Peyer's patch (tissue), 4 donors: ENCODE measurements at regions not wholly inside any gene's neighbourhood (a gene's known extent, or its start where the extent isn't known, plus 50 kb on each side); places are given as distances from the start of the nearest gene placed in this dataset.

Experiments
- DNase-seq, 3 donors: peaks; one replicate each; pipeline ENCODE4 v3.0.0-alpha.2; 2017 to 2019
- H3K27ac ChIP-seq, 4 donors: fragments of 200-600 bp; sonication (generic); one replicate each; pipeline ENCODE4 v1.5.1; 2016 to 2019
- H3K27me3 ChIP-seq, 2 donors: fragments of 200-600 bp; sonication (generic); one replicate each; pipeline ENCODE4 v1.5.1; 2019
- H3K36me3 ChIP-seq, 3 donors: fragments of 200-600 bp; sonication (generic); one replicate each; pipeline ENCODE4 v1.5.1; 2016 to 2019
- H3K4me1 ChIP-seq, 4 donors: fragments of 200-600 bp; sonication (generic); one replicate each; pipeline ENCODE4 v1.5.1; 2016 to 2019
- H3K4me3 ChIP-seq, 4 donors: fragments of 200-600 bp; sonication (generic); 1 replicate in 3 of 4; 2 replicates in 1 of 4; pipeline ENCODE4 v1.5.1; 2016 to 2019; ENCODE audit warnings: mild to moderate bottlenecking in 1 of 4
- H3K9me3 ChIP-seq, 4 donors: fragments of 200-600 bp; sonication (generic); one replicate each; pipeline ENCODE4 v1.5.1; 2016 to 2019; ENCODE audit warnings: mild to moderate bottlenecking in 1 of 4
- POLR2A ChIP-seq, 2 donors: fragments of 450-650 bp; IDR thresholded peaks; one replicate each; pipeline ENCODE4 v1.5.1; 2017; ENCODE audit warnings: antibody characterized with exemption in 2 of 2, mild to moderate bottlenecking in 2 of 2, moderate library complexity in 2 of 2
- TF ChIP-seq, protein P1 (sequence below), 6 experiments: fragments of 450-650 bp in 4 of 6; fragments of 200-600 bp in 2 of 6; sonication (generic) in 1 of 6; IDR thresholded peaks; one replicate each; pipeline ENCODE4 v1.5.1; 2017 to 2019; ENCODE audit warnings: antibody characterized with exemption in 6 of 6, mild to moderate bottlenecking in 3 of 6, moderate library complexity in 1 of 6

DNA sequence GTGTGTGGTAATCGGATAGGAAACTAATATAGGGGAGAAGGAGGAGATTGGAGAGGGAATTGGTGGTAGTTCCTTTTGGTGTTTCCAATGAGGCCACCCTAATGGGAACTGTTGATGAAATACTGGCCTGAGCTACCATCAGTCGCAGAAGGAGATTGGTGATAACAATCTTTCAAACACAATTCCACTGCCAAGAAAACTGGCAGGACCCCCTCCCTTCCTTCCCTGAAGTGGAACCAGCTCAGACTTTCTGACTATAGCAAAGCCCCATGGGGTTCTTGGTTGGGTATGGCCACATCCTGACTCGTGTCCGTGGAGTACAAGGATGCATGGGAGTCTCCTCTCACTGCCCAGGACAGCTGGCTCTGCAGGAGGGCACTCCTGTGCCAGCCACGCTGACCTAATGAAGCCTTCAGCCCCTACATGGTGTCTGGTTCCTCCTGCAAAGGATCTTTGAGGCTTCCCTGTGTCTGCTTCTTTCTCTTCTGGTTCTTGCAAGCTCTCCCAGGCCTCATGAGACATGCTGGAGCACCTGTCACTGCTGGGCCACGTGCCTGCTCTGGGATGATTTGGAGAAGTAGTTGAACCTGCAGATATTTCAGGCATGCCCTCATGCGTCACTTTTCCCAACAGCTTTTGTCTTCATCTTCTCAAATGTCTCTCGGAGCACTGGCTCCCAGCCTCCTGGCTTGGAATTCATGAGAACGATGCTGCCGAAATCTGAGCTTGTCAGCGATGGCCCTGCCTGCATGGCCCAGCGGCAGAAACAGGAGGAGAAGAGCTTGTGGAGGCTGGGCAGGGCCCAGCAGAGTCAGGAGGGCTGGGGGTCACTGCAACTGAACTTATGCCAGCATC lies 90.0 kb upstream of the ADPGK start:
- Histone ChIP-seq H3K27ac (no peak overlapping the region), H3K27me3 (no peaks in the 10 kb centered on the region), H3K4me1 (no peaks in the 10 kb centered on the region), H3K36me3 (no peaks in the 10 kb centered on the region), H3K9me3 (peaks cover 0 to 3% (median 0%) of the 10 kb centered on the region in 4 donors), H3K4me3 (no peak overlapping the region)
- DNase-seq: no peak
- no peak for TF ChIP-seq POLR2A (IDR thresholded peaks at IDR 0.05)
- TF ChIP-seq, protein P1, sequence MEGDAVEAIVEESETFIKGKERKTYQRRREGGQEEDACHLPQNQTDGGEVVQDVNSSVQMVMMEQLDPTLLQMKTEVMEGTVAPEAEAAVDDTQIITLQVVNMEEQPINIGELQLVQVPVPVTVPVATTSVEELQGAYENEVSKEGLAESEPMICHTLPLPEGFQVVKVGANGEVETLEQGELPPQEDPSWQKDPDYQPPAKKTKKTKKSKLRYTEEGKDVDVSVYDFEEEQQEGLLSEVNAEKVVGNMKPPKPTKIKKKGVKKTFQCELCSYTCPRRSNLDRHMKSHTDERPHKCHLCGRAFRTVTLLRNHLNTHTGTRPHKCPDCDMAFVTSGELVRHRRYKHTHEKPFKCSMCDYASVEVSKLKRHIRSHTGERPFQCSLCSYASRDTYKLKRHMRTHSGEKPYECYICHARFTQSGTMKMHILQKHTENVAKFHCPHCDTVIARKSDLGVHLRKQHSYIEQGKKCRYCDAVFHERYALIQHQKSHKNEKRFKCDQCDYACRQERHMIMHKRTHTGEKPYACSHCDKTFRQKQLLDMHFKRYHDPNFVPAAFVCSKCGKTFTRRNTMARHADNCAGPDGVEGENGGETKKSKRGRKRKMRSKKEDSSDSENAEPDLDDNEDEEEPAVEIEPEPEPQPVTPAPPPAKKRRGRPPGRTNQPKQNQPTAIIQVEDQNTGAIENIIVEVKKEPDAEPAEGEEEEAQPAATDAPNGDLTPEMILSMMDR (IDR thresholded peaks at IDR 0.05): no peak

DNA sequence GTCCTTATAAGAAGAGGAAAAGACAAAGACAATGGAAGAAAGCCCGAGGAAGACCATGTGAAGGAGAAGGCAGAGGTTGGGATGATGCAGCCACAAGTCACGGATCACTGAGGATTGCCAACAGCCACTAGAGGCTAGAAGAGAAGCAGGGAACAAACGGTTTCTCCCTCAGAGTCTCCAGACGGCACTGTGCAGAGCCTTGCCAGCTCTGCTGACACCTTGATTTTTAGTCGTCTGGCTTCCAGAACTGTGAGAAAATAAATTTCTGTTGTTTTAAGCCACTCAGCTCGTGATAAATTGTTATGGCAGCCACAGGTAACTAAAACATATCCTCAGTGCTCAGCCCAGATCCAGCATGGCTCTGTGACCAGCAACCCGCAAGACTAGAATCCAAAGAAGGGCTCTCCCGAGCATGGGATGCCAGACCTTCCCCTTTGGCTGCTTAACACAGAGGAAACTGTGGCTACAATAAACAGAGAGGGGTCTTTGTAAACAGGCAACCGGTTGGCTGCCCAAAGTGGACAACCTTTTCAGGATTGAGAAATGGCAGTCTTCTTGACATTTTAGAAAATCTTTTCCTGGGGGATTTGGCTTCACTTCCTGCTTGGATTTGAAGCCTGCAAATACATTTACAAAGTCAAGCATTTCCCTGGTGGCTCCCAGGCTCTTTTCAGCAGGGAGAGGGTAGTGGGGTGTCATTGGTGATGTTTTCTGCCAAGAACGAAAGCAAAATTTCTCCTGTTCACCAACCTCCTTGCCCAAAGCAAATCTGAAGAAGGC lies 88.7 kb upstream of the ADPGK start:
- no peaks in the 10 kb centered on the region for H3K36me3 ChIP-seq
- peaks cover 0 to 3% (median 0%) of the 10 kb centered on the region in 4 donors for H3K9me3 ChIP-seq
- H3K27ac ChIP-seq: no peak overlapping the region
- H3K4me1 ChIP-seq: no peaks in the 10 kb centered on the region
- no peaks in the 10 kb centered on the region for H3K27me3 ChIP-seq
- no peak overlapping the region for H3K4me3 ChIP-seq
- no peak for TF ChIP-seq POLR2A (IDR thresholded peaks at IDR 0.05)
- TF ChIP-seq, protein P1 (IDR thresholded peaks at IDR 0.05): no peak
- no peak for DNase-seq

DNA sequence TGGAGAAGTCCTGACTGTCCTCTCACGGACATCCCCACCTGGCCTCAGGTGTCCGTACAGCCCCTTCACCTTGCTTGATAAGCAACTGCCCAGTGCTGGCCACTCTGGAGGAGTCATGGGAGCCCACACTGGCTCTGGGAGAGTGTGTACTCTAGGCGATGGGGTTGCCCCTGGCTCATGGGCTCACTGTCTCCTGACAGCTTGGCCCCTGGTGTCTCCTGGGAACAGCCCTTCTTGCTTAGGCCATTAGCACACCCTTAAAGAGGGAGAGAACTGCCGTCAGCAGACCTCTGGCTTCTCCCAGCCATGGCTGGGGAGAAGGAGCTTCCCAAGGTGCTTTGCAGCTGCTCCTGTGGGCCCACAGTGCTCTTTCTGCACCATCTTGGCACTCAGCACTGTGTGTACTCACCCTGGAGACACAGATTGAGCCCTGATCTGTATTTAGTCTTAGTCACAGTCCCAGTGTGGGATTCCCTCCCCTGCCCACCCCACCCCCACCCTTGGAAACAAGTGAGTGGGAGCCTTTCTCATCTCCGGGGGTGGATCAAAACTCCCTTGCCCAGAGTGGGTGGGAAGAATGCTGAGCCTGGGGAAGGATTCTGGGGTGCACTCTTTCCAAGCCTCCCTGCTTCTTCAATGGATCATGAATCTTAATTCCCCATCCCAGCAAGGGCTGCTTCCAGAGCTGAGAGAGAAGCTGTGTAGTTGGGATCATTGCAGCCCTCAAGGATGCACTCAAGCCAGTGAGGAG lies 83.5 kb upstream of the ADPGK start:
- Histone ChIP-seq H3K27ac (no peak overlapping the region), H3K4me3 (no peak overlapping the region), H3K9me3 (no peaks in the 10 kb centered on the region), H3K36me3 (no peaks in the 10 kb centered on the region), H3K27me3 (no peaks in the 10 kb centered on the region), H3K4me1 (no peaks in the 10 kb centered on the region)
- TF ChIP-seq POLR2A (IDR thresholded peaks at IDR 0.05): no peak
- TF ChIP-seq, protein P1 (IDR thresholded peaks at IDR 0.05): no peak
- DNase-seq: no peak

DNA sequence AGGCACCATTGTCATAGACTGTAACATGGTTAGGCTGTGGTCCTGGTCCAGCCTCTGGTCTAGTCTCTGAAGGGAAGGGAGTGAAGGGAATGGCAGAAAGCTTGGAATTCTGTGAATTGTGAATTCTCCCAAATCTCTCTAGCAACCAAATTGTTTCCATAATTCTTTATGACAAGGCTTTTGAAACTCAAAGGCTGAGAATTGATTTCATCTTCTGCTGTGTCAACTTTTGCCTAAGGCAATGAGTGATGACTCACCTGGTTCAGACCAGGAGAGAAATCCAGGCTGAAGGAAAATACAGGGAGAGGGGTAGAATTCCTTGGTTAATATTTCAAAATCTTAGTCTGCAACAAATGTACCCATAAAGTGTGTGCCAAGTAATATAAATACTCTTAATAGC lies 82.6 kb upstream of the ADPGK start:
- no peaks in the 10 kb centered on the region for H3K36me3 ChIP-seq
- TF ChIP-seq, protein P1 (IDR thresholded peaks at IDR 0.05): no peak
- no peak for TF ChIP-seq POLR2A (IDR thresholded peaks at IDR 0.05)
- DNase-seq: no peak

DNA sequence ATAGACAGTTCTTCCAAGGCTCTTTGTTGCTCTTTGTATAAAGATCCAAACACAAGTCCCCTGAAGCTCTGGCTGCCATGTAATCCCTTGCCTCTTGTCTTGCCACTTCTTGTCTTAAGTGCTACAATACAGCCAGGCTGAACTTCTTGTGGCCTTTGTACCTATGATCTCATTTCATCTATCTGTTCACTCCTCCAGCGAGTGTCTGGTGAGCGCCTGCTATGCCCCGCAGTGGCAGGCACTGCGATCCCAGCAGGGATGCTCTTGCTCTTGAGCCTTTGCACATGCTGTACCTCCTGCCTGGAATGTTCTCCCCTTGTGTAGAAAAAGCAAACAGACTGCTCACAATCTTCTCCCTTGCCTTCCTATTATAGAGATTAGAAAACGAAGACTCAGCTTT lies 81.9 kb upstream of the ADPGK start:
- peak in 1 of 3 donors; percentile 66 for DNase-seq
- no peak for TF ChIP-seq POLR2A (IDR thresholded peaks at IDR 0.05)
- TF ChIP-seq, protein P1 (IDR thresholded peaks at IDR 0.05): peak in 2 of 6 experiments; percentile 2 to 22
- H3K27ac ChIP-seq: no peak overlapping the region

More for the DNA sequence above, 82.6 kb upstream of the ADPGK start:
- Histone ChIP-seq H3K27me3 (no peaks in the 10 kb centered on the region), H3K9me3 (no peaks in the 10 kb centered on the region), H3K4me1 (no peaks in the 10 kb centered on the region), H3K27ac (no peak overlapping the region), H3K4me3 (no peak overlapping the region)

More for the DNA sequence above, 81.9 kb upstream of the ADPGK start:
- H3K4me3 ChIP-seq: no peak overlapping the region
- no peaks in the 10 kb centered on the region for H3K36me3 ChIP-seq
- no peaks in the 10 kb centered on the region for H3K4me1 ChIP-seq
- no peaks in the 10 kb centered on the region for H3K27me3 ChIP-seq
- no peaks in the 10 kb centered on the region for H3K9me3 ChIP-seq
